ENCODE measurements at regions not wholly inside any gene's neighbourhood (a gene's known extent, or its start where the extent isn't known, plus 50 kb on each side); places are given as distances from the start of the nearest gene placed in this dataset.

DNA sequence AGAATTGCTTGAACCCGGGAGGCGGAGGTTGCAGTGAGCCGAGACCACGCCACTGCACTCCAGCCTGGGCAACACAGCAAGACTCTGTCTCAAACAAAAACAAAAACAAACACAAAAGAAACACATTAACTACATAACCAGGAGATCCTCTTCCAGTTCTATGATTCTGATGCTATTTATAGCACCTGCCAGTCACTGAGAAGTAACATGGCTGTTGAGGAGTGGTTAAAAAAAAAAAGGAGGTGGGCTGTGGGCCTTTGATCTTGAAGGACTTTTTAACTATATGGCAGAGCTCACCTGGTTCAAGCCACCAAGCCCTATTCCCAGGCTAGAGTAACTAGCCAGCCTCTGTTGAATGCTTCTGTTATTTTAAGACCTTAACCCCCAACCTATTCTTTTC is 148.8 kb downstream of the ZBTB18 start:
- Mint-ChIP-seq H3K4me1 (peaks cover 14% of the 10 kb centered on the region), H3K4me3 (no peak overlapping the region), H3K27ac (no peak overlapping the region), H3K36me3 (no peaks in the 10 kb centered on the region), H3K27me3 (ENCODE audit: low read depth) (no peaks in the 10 kb centered on the region), H3K9me3 (no peaks in the 10 kb centered on the region)
- CTCF ChIA-PET = interaction anchor here (1.2 kb wide), 1 partner anchor 11 kb away, joined by 4 read pairs; no protein-coding TSS in a partner anchor
- ATAC-seq (no peak), DNase-seq (ENCODE audit: low spot score) (no peak)
- TF ChIP-seq, protein P1, sequence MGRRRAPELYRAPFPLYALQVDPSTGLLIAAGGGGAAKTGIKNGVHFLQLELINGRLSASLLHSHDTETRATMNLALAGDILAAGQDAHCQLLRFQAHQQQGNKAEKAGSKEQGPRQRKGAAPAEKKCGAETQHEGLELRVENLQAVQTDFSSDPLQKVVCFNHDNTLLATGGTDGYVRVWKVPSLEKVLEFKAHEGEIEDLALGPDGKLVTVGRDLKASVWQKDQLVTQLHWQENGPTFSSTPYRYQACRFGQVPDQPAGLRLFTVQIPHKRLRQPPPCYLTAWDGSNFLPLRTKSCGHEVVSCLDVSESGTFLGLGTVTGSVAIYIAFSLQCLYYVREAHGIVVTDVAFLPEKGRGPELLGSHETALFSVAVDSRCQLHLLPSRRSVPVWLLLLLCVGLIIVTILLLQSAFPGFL (CRISPR knock-in tag; IDR thresholded peaks at IDR 0.05; ENCODE audit: borderline replicate concordance) = no peak
- TF ChIP-seq SOX15 (CRISPR knock-in tag; IDR thresholded peaks at IDR 0.05) (no peak), CREM (CRISPR knock-in tag; IDR thresholded peaks at IDR 0.05) (no peak), SMAD4 (CRISPR knock-in tag; IDR thresholded peaks at IDR 0.05) (no peak), ATF1 (CRISPR knock-in tag; IDR thresholded peaks at IDR 0.05) (no peak), ELF4 (CRISPR knock-in tag; IDR thresholded peaks at IDR 0.05; ENCODE audit: low read depth) (no peak), JUN (CRISPR knock-in tag; IDR thresholded peaks at IDR 0.05) (no peak), PRRX2 (CRISPR knock-in tag; IDR thresholded peaks at IDR 0.05) (no peak), ZNF121 (CRISPR knock-in tag; IDR thresholded peaks at IDR 0.05) (no peak), RORB (CRISPR knock-in tag; IDR thresholded peaks at IDR 0.05) (no peak), MXD4 (CRISPR knock-in tag; IDR thresholded peaks at IDR 0.05; ENCODE audit: borderline replicate concordance) (no peak), ZNF219 (CRISPR knock-in tag; IDR thresholded peaks at IDR 0.05; ENCODE audit: borderline replicate concordance) (no peak), SP1 (CRISPR knock-in tag; conservative IDR thresholded peaks at IDR 0.05) (no peak), ZNF232 (CRISPR knock-in tag; IDR thresholded peaks at IDR 0.05) (no peak), RELA (CRISPR knock-in tag; IDR thresholded peaks at IDR 0.05; ENCODE audit: borderline replicate concordance) (no peak)
- TF ChIP-seq, protein P2, sequence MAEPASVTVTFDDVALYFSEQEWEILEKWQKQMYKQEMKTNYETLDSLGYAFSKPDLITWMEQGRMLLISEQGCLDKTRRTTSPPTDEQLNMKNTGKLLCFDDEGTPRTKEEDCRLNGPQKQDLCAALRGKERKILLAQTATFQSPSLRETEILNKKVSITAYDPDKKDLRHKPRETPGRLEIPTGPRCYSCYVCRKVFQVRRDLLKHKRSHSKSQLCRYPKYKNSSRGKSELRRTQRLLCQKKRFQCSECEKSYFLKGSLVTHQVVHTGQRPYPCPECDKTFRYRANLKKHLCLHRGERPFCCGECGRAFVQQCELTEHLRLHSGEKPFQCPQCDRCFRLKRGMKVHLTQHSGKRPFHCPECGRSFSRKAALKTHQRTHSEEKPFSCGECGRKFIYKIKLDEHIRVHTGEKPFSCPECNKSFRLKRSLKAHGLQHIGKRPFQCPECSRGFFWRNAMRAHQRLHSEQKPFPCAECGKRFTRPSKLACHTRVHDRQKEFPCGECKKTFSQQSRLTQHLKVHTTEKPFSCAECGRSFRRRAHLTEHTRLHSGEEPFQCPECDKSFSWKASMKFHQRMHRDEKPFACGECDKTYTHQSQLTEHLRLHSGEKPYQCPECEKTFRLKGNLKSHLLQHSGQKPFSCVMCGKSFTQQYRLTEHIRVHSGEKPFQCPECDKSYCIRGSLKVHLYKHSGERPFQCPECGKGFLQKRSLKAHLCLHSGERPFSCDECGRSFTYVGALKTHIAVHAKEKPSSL (CRISPR knock-in tag; conservative IDR thresholded peaks at IDR 0.05) = no peak
- TF ChIP-seq, protein P3, sequence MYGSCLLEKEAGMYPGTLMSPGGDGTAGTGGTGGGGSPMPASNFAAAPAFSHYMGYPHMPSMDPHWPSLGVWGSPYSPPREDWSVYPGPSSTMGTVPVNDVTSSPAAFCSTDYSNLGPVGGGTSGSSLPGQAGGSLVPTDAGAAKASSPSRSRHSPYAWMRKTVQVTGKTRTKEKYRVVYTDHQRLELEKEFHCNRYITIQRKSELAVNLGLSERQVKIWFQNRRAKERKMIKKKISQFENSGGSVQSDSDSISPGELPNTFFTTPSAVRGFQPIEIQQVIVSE (CRISPR knock-in tag; IDR thresholded peaks at IDR 0.05; ENCODE audit: borderline replicate concordance) = no peak
- TF ChIP-seq, protein P4, sequence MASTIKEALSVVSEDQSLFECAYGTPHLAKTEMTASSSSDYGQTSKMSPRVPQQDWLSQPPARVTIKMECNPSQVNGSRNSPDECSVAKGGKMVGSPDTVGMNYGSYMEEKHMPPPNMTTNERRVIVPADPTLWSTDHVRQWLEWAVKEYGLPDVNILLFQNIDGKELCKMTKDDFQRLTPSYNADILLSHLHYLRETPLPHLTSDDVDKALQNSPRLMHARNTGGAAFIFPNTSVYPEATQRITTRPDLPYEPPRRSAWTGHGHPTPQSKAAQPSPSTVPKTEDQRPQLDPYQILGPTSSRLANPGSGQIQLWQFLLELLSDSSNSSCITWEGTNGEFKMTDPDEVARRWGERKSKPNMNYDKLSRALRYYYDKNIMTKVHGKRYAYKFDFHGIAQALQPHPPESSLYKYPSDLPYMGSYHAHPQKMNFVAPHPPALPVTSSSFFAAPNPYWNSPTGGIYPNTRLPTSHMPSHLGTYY (CRISPR knock-in tag; IDR thresholded peaks at IDR 0.05) = no peak
- TF ChIP-seq, protein P5, sequence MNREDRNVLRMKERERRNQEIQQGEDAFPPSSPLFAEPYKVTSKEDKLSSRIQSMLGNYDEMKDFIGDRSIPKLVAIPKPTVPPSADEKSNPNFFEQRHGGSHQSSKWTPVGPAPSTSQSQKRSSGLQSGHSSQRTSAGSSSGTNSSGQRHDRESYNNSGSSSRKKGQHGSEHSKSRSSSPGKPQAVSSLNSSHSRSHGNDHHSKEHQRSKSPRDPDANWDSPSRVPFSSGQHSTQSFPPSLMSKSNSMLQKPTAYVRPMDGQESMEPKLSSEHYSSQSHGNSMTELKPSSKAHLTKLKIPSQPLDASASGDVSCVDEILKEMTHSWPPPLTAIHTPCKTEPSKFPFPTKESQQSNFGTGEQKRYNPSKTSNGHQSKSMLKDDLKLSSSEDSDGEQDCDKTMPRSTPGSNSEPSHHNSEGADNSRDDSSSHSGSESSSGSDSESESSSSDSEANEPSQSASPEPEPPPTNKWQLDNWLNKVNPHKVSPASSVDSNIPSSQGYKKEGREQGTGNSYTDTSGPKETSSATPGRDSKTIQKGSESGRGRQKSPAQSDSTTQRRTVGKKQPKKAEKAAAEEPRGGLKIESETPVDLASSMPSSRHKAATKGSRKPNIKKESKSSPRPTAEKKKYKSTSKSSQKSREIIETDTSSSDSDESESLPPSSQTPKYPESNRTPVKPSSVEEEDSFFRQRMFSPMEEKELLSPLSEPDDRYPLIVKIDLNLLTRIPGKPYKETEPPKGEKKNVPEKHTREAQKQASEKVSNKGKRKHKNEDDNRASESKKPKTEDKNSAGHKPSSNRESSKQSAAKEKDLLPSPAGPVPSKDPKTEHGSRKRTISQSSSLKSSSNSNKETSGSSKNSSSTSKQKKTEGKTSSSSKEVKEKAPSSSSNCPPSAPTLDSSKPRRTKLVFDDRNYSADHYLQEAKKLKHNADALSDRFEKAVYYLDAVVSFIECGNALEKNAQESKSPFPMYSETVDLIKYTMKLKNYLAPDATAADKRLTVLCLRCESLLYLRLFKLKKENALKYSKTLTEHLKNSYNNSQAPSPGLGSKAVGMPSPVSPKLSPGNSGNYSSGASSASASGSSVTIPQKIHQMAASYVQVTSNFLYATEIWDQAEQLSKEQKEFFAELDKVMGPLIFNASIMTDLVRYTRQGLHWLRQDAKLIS (CRISPR knock-in tag; IDR thresholded peaks at IDR 0.05; ENCODE audit: borderline replicate concordance) = no peak
- POLR2A ChIA-PET = no interaction called here
